AG04449 (cell line): ENCODE measurements at regions not wholly inside any gene's neighbourhood (a gene's known extent, or its start where the extent isn't known, plus 50 kb on each side); places are given as distances from the start of the nearest gene placed in this dataset.

ENCODE experiments used
- CTCF ChIA-PET: fragments of 350-600 bp; formaldehyde crosslinking; extraction: SDS; loops from one replicate; lab custom pipeline; 2021; ENCODE audit warnings: antibody characterized with exemption; lab: Yijun Ruan, JAX
- POLR2A ChIA-PET: fragments of 400-600, 350-600 bp; formaldehyde crosslinking; extraction: SDS; loops from one replicate; lab custom pipeline; 2020; ENCODE audit warnings: antibody characterized with exemption, inconsistent platforms; lab: Yijun Ruan, JAX
- DNase-seq: peaks from one replicate; pipeline ENCODE4 v3.0.0-alpha.2; 2010; ENCODE audit warnings: low read depth, low spot score
- H3K4me3 ChIP-seq: 2 replicates; pipeline ENCODE4 v1.5.1; 2011; ENCODE audit warnings: low read depth, mild to moderate bottlenecking, control low read depth, low read length
- TF ChIP-seq, protein P1 (sequence below): IDR thresholded peaks from one replicate; pipeline ENCODE4 v1.5.1; 2011; ENCODE audit warnings: mild to moderate bottlenecking, moderate library complexity, low read length, control low read depth, inconsistent platforms; ENCODE audit not compliant: insufficient read depth; ENCODE audit errors: missing control alignments

DNA sequence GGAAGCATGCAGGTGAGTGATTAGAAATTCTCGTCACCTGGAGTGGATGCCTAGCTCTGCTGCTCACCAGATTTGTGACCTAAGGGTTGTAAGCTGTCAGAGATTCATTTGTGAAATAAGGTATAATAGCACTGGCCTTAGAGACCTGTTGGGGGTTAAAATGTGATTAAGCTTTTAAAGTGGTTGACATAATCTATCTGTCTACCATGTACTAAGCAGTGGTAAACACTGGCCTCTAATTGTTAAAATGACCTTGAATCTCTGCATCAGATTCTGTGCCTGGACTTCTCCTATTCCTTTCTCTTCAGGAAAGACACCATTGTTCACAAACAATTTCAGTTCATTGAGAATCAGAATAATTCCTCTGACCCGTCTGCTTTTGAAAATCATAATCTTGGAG lies 536.2 kb downstream of the CBLN4 start:
- TF ChIP-seq, protein P1, sequence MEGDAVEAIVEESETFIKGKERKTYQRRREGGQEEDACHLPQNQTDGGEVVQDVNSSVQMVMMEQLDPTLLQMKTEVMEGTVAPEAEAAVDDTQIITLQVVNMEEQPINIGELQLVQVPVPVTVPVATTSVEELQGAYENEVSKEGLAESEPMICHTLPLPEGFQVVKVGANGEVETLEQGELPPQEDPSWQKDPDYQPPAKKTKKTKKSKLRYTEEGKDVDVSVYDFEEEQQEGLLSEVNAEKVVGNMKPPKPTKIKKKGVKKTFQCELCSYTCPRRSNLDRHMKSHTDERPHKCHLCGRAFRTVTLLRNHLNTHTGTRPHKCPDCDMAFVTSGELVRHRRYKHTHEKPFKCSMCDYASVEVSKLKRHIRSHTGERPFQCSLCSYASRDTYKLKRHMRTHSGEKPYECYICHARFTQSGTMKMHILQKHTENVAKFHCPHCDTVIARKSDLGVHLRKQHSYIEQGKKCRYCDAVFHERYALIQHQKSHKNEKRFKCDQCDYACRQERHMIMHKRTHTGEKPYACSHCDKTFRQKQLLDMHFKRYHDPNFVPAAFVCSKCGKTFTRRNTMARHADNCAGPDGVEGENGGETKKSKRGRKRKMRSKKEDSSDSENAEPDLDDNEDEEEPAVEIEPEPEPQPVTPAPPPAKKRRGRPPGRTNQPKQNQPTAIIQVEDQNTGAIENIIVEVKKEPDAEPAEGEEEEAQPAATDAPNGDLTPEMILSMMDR, result no peak
- no peak overlapping the region for H3K4me3 ChIP-seq
- DNase-seq, result no peak
- ChIA-PET CTCF (no interaction called here), POLR2A (no interaction called here)

DNA sequence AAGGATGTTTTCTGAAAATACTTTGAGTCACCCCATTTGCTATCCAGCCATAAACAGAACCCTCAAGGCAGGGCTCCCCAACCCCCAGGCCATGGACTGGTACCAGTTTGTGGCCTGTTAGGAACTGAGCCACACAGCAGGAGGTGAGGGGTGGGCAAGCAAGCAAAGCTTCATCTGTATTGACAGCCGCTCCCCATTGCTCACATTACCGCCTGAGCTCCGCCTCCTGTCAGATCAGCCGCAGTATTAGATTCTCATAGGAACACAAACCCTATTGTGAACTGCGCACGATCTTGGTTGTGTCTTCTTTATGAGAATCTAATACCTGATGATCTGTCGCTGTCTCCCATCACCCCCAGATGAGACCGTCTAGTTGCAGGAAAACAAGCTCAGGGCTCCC lies 543.8 kb downstream of the CBLN4 start:
- H3K4me3 ChIP-seq, result no peak overlapping the region
- ChIA-PET CTCF (no interaction called here), POLR2A (no interaction called here)
- no peak for DNase-seq
- TF ChIP-seq, protein P1, result no peak

- TF ChIP-seq, protein P1, result no peak
- no peak overlapping the region for H3K4me3 ChIP-seq
- CTCF ChIA-PET, result no interaction called here
These were observed 548.9 kb downstream of the CBLN4 start for GRCh38 chr20:55456316-55456940.

GRCh38 chr20:55449091-55449490 lies 556.2 kb downstream of the CBLN4 start:
- DNase-seq, result no peak
- H3K4me3 ChIP-seq, result no peak overlapping the region
- TF ChIP-seq, protein P1, result no peak
- POLR2A ChIA-PET, result no interaction called here
- CTCF ChIA-PET, result no interaction called here

More at GRCh38 chr20:55456316-55456940, 548.9 kb downstream of the CBLN4 start:
- POLR2A ChIA-PET, result no interaction called here
- DNase-seq, result no peak

DNA sequence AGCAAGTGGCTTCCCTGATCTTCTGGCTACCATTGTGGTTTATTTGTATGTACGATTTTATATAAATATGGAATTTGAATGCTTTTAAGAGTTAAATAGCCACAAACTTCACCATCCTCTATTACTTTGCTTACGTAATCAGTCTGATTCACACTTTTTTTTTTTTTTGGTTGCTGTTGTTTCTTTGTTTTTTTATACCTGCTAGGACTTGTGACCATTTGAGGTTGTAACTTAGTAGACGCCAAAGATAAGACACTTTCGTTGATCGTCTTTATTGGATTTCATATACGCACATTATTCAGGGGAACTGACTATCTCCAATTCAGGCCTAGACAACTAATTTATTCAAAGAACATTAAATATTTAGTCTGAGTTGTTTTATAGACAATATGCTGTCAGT lies 559.0 kb downstream of the CBLN4 start:
- H3K4me3 ChIP-seq, result no peak overlapping the region
- TF ChIP-seq, protein P1, result no peak
- ChIA-PET POLR2A (no interaction called here), CTCF (no interaction called here)
- DNase-seq, result no peak

- DNase-seq, result no peak
- ChIA-PET POLR2A (no interaction called here), CTCF (no interaction called here)
- no peak overlapping the region for H3K4me3 ChIP-seq
- TF ChIP-seq, protein P1, result no peak
These were observed 566.2 kb downstream of the CBLN4 start for GRCh38 chr20:55439070-55439469.
